ENCODE measurements at regions not wholly inside any gene's neighbourhood (a gene's known extent, or its start where the extent isn't known, plus 50 kb on each side); places are given as distances from the start of the nearest gene placed in this dataset.
"Not testable (repeated sequence)": the region's sequence is repeated elsewhere in the genome, so short reads cannot be mapped to it uniquely, and the experiment has no call there.

GRCh38 chr3:198167339-198168039 lies 207.5 kb downstream of the LMLN start:
- not testable (repeated sequence) for H3K27ac ChIP-seq (ENCODE audit: low read depth in 1 of 2, low read length in 2 of 2); H3K4me1 ChIP-seq (ENCODE audit: control insufficient read depth in 4 of 4, insufficient read depth in 4 of 4, low read length in 3 of 4); H3K9ac ChIP-seq (ENCODE audit: low read depth in 1 of 2, low read length in 2 of 2); H3K4me3 ChIP-seq (ENCODE audit: low read depth in 1 of 3, low read length in 3 of 3); H3K9me3 ChIP-seq (ENCODE audit: control insufficient read depth in 4 of 4, low read length in 3 of 4); H3K27me3 ChIP-seq (ENCODE audit: control insufficient read depth in 4 of 4, insufficient read depth in 4 of 4, low read length in 3 of 4); H3K36me3 ChIP-seq (ENCODE audit: control insufficient read depth in 4 of 4, insufficient read depth in 3 of 4, low read depth in 1 of 4, low read length in 3 of 4); DNase-seq (ENCODE audit: low spot score)
- TF ChIP-seq RAD21 (IDR thresholded peaks at IDR 0.05) (peak; percentile 62 to 71), CTCF (IDR thresholded peaks at IDR 0.05; ENCODE audit: low read depth, low read length, missing input control) (peak; percentile 15)
- 2% methylated on average over 13 of the region's 17 CpGs for WGBS

GRCh38 chr3:198170781-198171180 lies 210.8 kb downstream of the LMLN start:
- not testable (repeated sequence) for H3K4me3 ChIP-seq (ENCODE audit: low read depth in 1 of 3, low read length in 3 of 3); H3K9ac ChIP-seq (ENCODE audit: low read depth in 1 of 2, low read length in 2 of 2); H3K4me1 ChIP-seq (ENCODE audit: control insufficient read depth in 4 of 4, insufficient read depth in 4 of 4, low read length in 3 of 4); H3K27me3 ChIP-seq (ENCODE audit: control insufficient read depth in 4 of 4, insufficient read depth in 4 of 4, low read length in 3 of 4); DNase-seq (ENCODE audit: low spot score); H3K36me3 ChIP-seq (ENCODE audit: control insufficient read depth in 4 of 4, insufficient read depth in 3 of 4, low read depth in 1 of 4, low read length in 3 of 4); H3K9me3 ChIP-seq (ENCODE audit: control insufficient read depth in 4 of 4, low read length in 3 of 4); H3K27ac ChIP-seq (ENCODE audit: low read depth in 1 of 2, low read length in 2 of 2)
- 56% methylated on average over 1 of the region's 1 CpG for WGBS

GRCh38 chr3:198173080-198173479 lies 213.1 kb downstream of the LMLN start:
- WGBS = 87% methylated on average over 5 of the region's 5 CpGs
- not testable (repeated sequence) for H3K27ac ChIP-seq (ENCODE audit: low read depth in 1 of 2, low read length in 2 of 2)

GRCh38 chr3:198173929-198174574 lies 214.0 kb downstream of the LMLN start:
- H3K36me3 ChIP-seq (ENCODE audit: control insufficient read depth in 4 of 4, insufficient read depth in 3 of 4, low read depth in 1 of 4, low read length in 3 of 4); H3K9me3 ChIP-seq (ENCODE audit: control insufficient read depth in 4 of 4, low read length in 3 of 4); H3K9ac ChIP-seq (ENCODE audit: low read depth in 1 of 2, low read length in 2 of 2); DNase-seq (ENCODE audit: low spot score); H3K27ac ChIP-seq (ENCODE audit: low read depth in 1 of 2, low read length in 2 of 2); H3K27me3 ChIP-seq (ENCODE audit: control insufficient read depth in 4 of 4, insufficient read depth in 4 of 4, low read length in 3 of 4); H3K4me3 ChIP-seq (ENCODE audit: low read depth in 1 of 3, low read length in 3 of 3); H3K4me1 ChIP-seq (ENCODE audit: control insufficient read depth in 4 of 4, insufficient read depth in 4 of 4, low read length in 3 of 4): not testable (repeated sequence)
- 82% methylated on average over 1 of the region's 1 CpG for WGBS
- peak; percentile 62 for TF ChIP-seq NR2F2 (IDR thresholded peaks at IDR 0.05)

More at GRCh38 chr3:198173080-198173479, 213.1 kb downstream of the LMLN start:
- not testable (repeated sequence) for H3K36me3 ChIP-seq (ENCODE audit: control insufficient read depth in 4 of 4, insufficient read depth in 3 of 4, low read depth in 1 of 4, low read length in 3 of 4); H3K27me3 ChIP-seq (ENCODE audit: control insufficient read depth in 4 of 4, insufficient read depth in 4 of 4, low read length in 3 of 4); DNase-seq (ENCODE audit: low spot score); H3K4me3 ChIP-seq (ENCODE audit: low read depth in 1 of 3, low read length in 3 of 3); H3K4me1 ChIP-seq (ENCODE audit: control insufficient read depth in 4 of 4, insufficient read depth in 4 of 4, low read length in 3 of 4); H3K9me3 ChIP-seq (ENCODE audit: control insufficient read depth in 4 of 4, low read length in 3 of 4); H3K9ac ChIP-seq (ENCODE audit: low read depth in 1 of 2, low read length in 2 of 2)
- peak; percentile 18 for TF ChIP-seq NR2F2 (IDR thresholded peaks at IDR 0.05)
